GM18505 (cell line): ENCODE measurements at regions not wholly inside any gene's neighbourhood (a gene's known extent, or its start where the extent isn't known, plus 50 kb on each side); places are given as distances from the start of the nearest gene placed in this dataset.
"Not testable (repeated sequence)": the region's sequence is repeated elsewhere in the genome, so short reads cannot be mapped to it uniquely, and the experiment has no call there.

Source experiments
- ATAC-seq: cut with Tn5 transposase; IDR thresholded peaks from one replicate; pipeline ENCODE4 v1.9.1; 2021; ENCODE audit not compliant: unreplicated experiment
- POLR2A ChIP-seq: IDR thresholded peaks from 4 replicates; pipeline ENCODE4 v1.6.1; 2011; ENCODE audit warnings: borderline replicate concordance; ENCODE audit not compliant: insufficient read depth, insufficient read length; ENCODE audit errors: extremely low read depth

- TF ChIP-seq POLR2A, result no peak
- ATAC-seq, result no peak
Measured at GRCh38 chr2:67904566-67904965, 158.2 kb downstream of the C1D start.

GRCh38 chr2:67904966-67905365, 157.8 kb downstream of the C1D start:
- TF ChIP-seq POLR2A, result no peak
- ATAC-seq, result no peak

GRCh38 chr2:67906547-67906946, 156.3 kb downstream of the C1D start:
- not testable (repeated sequence) for ATAC-seq

GRCh38 chr2:67917332-67918054, 145.3 kb downstream of the C1D start:
- no peak for TF ChIP-seq POLR2A
- ATAC-seq, result no peak

GRCh38 chr2:67918471-67918870, 144.3 kb downstream of the C1D start:
- no peak for ATAC-seq

GRCh38 chr2:67919490-67919889, 143.3 kb downstream of the C1D start:
- TF ChIP-seq POLR2A, result no peak
- ATAC-seq, result no peak

More at GRCh38 chr2:67918471-67918870, 144.3 kb downstream of the C1D start:
- TF ChIP-seq POLR2A, result no peak

GRCh38 chr2:67922080-67922785, 140.6 kb downstream of the C1D start:
- ATAC-seq, result no peak
- no peak for TF ChIP-seq POLR2A

GRCh38 chr2:67923696-67924095, 139.1 kb downstream of the C1D start:
- no peak for ATAC-seq
- TF ChIP-seq POLR2A, result no peak

- no peak for ATAC-seq
- TF ChIP-seq POLR2A, result no peak
Measured at GRCh38 chr2:67927501-67927900, 135.3 kb downstream of the C1D start.

GRCh38 chr2:67930156-67930555, 132.6 kb downstream of the C1D start:
- no peak for ATAC-seq
- TF ChIP-seq POLR2A, result no peak

GRCh38 chr2:67936969-67937368, 125.8 kb downstream of the C1D start:
- ATAC-seq, result no peak
- TF ChIP-seq POLR2A, result no peak

GRCh38 chr2:67938053-67938452, 124.8 kb downstream of the C1D start:
- ATAC-seq, result no peak
- TF ChIP-seq POLR2A, result no peak

- no peak for ATAC-seq
- TF ChIP-seq POLR2A, result no peak
Measured at GRCh38 chr2:67945056-67945455, 117.7 kb downstream of the C1D start.

- TF ChIP-seq POLR2A, result no peak
Measured at GRCh38 chr2:67945940-67946339, 116.9 kb downstream of the C1D start.

More at GRCh38 chr2:67945940-67946339, 116.9 kb downstream of the C1D start:
- ATAC-seq, result no peak
